Spinal cord (tissue), 9 donors: ENCODE measurements at regions not wholly inside any gene's neighbourhood (a gene's known extent, or its start where the extent isn't known, plus 50 kb on each side); places are given as distances from the start of the nearest gene placed in this dataset.

Source experiments
- DNase-seq, 6 donors: peaks; one replicate each; pipeline versions ENCODE4 v3.0.0 to v3.0.0-alpha.2; 2013 to 2015; ENCODE audit warnings: low spot score in 6 of 6, low read depth in 4 of 6
- H3K27ac ChIP-seq: one replicate; pipeline ENCODE4 v1.5.1; 2013; ENCODE audit warnings: low read depth, low read length, control low read depth
- H3K27me3 ChIP-seq: one replicate; pipeline ENCODE4 v1.6.1; 2013; ENCODE audit warnings: low read length; ENCODE audit not compliant: control insufficient read depth, insufficient read depth
- H3K36me3 ChIP-seq: one replicate; pipeline ENCODE4 v1.6.1; 2013; ENCODE audit warnings: low read length; ENCODE audit not compliant: control insufficient read depth, insufficient read depth
- H3K4me1 ChIP-seq: one replicate; pipeline ENCODE4 v1.6.1; 2013; ENCODE audit warnings: low read length; ENCODE audit not compliant: control insufficient read depth, insufficient read depth
- H3K4me3 ChIP-seq: one replicate; pipeline ENCODE4 v1.5.1; 2013; ENCODE audit warnings: low read depth, low read length, control low read depth
- H3K9me3 ChIP-seq: one replicate; pipeline ENCODE4 v1.6.1; 2013; ENCODE audit warnings: low read length; ENCODE audit not compliant: control insufficient read depth, insufficient read depth
- WGBS: methylation state at CpG from one replicate; pipeline ENCODE4 v1.1.5; 2013; ENCODE audit warnings: missing lambda C conversion rate; ENCODE audit not compliant: insufficient coverage; 5-methylcytosine and 5-hydroxymethylcytosine counted together
- donor health status: healthy.

DNA sequence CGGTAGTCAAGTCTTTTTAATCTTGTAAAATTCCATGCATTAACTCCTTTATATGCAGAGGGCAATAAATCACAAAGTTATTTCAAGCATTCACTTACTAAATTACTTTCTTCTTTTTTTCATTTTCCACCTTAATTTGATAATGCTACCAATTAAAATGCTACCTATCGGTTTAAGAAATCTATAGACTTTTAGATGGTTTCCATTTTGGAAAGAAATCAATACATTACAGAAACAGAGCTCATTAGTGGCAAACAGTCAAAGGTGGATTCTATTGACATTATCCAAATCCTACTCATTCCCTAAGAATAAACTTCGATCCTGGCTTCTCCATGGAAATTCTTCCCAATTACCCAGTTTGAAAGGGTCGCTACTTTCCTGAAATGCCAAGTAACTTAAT is 176.5 kb downstream of the MREG start:
- H3K4me1 ChIP-seq: no peaks in the 10 kb centered on the region
- no peak for DNase-seq
- WGBS: no CpG with 5 or more reads among the region's 4 CpGs
- no peak overlapping the region for H3K4me3 ChIP-seq
- H3K27me3 ChIP-seq: no peaks in the 10 kb centered on the region
- H3K27ac ChIP-seq: no peak overlapping the region
- H3K9me3 ChIP-seq: no peaks in the 10 kb centered on the region
- H3K36me3 ChIP-seq: no peaks in the 10 kb centered on the region

DNA sequence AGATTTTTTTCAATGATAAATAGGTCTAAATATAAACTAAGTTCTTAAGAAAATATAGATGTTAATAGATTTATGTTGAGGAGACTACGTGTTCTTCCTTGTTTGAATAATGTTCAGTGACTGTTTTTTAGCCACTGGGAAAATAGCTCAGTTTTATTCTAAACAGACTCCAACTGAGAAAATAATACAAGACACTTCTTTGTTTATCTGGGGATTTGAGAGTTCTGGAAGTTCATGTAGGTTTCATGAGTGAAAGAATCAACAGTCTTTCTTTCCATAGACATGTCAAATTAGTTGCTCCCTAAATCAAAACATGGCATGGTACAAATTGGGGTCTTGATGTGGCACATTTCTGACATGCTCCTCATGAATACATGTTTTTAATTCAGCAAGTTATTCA is 177.7 kb downstream of the MREG start:
- H3K36me3 ChIP-seq: no peaks in the 10 kb centered on the region
- no peaks in the 10 kb centered on the region for H3K27me3 ChIP-seq
- H3K4me3 ChIP-seq: no peak overlapping the region
- no peaks in the 10 kb centered on the region for H3K4me1 ChIP-seq
- H3K27ac ChIP-seq: peak overlapping the region; percentile 4
- DNase-seq: peak in 1 of 6 donors; percentile 54
- H3K9me3 ChIP-seq: no peaks in the 10 kb centered on the region
- WGBS: no CpG with 5 or more reads among the region's 1 CpG

DNA sequence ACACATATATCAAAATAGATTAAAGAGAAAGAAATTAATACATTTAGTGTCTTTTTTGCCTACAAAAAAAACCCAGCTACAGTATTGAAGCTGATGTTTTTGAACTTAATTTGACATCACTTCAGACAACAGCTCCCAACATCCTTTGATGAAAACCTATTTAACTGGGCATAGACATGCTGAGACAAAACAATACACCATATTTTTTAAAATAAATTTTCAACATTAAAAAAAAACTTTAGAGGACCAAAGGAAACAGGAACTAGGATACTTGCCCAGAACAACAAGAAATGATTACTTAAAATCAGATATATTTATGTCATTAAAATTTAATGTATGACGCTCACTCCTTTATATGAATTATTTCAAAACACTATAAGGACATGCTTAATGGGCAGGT is 178.1 kb downstream of the MREG start:
- H3K4me3 ChIP-seq: no peak overlapping the region
- no peaks in the 10 kb centered on the region for H3K4me1 ChIP-seq
- no peaks in the 10 kb centered on the region for H3K9me3 ChIP-seq
- no peak overlapping the region for H3K27ac ChIP-seq
- no peaks in the 10 kb centered on the region for H3K36me3 ChIP-seq
- no CpG with 5 or more reads among the region's 1 CpG for WGBS
- no peaks in the 10 kb centered on the region for H3K27me3 ChIP-seq
- no peak for DNase-seq

DNA sequence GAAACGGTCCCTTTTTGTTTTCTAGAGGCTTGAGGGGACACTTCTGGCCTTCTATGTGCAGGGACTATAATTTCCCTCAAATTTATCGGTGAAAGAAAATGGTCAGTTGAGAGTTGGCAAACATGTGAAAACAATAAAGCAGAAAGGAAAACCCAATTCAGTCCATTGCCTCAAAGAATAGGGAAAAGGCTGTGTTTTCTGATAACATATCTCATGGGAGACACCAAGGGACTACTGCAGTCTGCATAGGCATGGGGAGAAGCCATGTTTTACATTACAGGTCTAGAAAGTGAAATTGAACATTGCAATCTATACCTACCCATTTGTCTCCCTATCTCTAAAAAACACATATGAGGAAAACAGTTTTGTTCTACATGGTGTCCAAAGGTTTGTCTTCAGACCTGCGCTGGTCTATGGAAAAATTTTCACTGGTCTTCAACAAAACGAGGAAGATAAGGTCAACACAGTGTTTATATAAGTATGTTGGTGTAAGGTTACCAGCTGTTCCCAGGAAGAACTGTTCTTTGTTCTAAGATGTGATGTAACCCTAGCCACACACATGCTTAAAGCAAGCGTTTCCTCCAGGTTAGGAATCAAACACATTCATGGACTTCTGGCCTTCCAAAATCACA is 179.7 kb downstream of the MREG start:
- Histone ChIP-seq H3K36me3 (no peaks in the 10 kb centered on the region), H3K4me1 (no peaks in the 10 kb centered on the region), H3K9me3 (no peaks in the 10 kb centered on the region), H3K27me3 (no peaks in the 10 kb centered on the region), H3K27ac (peak overlapping the region; percentile 16), H3K4me3 (no peak overlapping the region)
- 90% methylated on average over 2 of the region's 5 CpGs for WGBS
- DNase-seq: no peak

DNA sequence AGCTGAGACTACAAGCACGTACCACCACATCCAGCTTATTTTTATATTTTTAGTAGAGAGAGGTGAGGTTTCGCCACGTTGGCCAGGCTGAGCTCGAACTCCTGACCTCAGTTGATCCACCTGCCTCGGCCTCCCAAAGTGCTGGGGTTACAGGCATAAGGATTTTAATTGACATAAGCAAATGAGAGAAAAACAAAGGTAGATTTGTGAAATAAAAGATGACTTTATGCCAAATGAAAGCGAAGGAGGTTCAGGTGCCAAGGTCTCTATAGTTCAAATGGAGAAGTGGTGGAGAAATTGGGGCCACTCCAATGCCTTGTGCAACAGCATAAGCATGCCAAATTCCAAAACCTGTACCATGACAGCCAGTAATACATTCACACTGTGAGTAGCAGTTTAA is 180.6 kb downstream of the MREG start:
- WGBS: 89% methylated on average over 3 of the region's 6 CpGs
- no peaks in the 10 kb centered on the region for H3K4me1 ChIP-seq

DNA sequence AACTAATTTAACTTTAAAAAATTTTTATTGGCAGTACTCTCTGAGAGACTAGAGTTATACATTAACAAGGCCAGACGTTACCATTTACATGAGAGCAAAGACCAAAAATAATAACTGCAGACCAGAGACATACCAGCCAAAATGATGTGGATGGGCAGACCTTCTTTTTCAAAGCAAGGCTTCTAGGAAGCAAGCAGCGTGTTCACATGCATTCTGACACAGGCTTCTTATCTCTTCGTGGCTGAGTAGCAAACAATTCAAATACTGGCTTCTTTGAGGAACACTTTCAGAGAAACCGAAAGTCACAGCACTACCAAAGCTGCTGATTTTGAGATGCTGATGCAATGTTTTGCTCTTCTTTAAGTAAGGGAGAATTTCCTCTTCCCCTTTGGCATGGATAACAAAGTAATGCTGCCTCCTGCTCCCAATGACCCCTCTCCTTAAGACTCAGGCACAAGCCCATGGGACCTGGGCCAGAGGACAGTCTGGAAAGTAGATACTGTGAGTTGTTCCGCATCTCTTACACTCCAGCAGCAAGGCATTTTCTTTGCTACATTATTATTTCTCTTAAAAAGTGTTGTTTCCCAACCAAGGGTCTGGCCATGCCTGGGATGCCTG is 181.9 kb downstream of the MREG start:
- no peaks in the 10 kb centered on the region for H3K4me1 ChIP-seq
- H3K4me3 ChIP-seq: no peak overlapping the region
- no peak for DNase-seq
- H3K27ac ChIP-seq: peak overlapping the region; percentile 57
- 80% methylated on average over 1 of the region's 5 CpGs for WGBS
- no peaks in the 10 kb centered on the region for H3K27me3 ChIP-seq
- H3K9me3 ChIP-seq: no peaks in the 10 kb centered on the region
- H3K36me3 ChIP-seq: no peaks in the 10 kb centered on the region

More for the DNA sequence above, 180.6 kb downstream of the MREG start:
- H3K36me3 ChIP-seq: no peaks in the 10 kb centered on the region
- no peaks in the 10 kb centered on the region for H3K9me3 ChIP-seq
- H3K27ac ChIP-seq: no peak overlapping the region
- no peak for DNase-seq
- no peak overlapping the region for H3K4me3 ChIP-seq
- no peaks in the 10 kb centered on the region for H3K27me3 ChIP-seq

DNA sequence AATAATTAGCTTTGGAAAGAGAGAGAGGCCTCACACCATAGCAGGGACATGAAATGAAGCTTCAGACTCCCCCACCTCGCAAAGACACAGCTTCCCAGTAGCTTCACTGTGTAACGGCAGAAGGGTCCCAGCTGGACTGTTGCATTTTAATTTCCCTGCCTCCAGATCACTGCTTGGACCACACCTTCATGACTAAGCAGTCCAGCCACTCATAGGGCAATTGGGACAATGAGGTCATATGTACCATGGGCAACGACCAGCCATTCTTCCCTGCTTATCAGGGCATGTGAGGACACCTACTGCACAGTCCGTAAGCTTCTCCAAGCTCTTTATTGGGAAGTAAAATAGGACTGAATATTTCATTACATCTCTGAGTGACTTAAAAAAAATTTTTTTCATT is 183.0 kb downstream of the MREG start:
- no peak overlapping the region for H3K4me3 ChIP-seq
- H3K27me3 ChIP-seq: no peaks in the 10 kb centered on the region
- DNase-seq: no peak
- WGBS: 80% methylated on average over 2 of the region's 4 CpGs
- H3K27ac ChIP-seq: no peak overlapping the region
- no peaks in the 10 kb centered on the region for H3K9me3 ChIP-seq
- no peaks in the 10 kb centered on the region for H3K36me3 ChIP-seq
- H3K4me1 ChIP-seq: no peaks in the 10 kb centered on the region

DNA sequence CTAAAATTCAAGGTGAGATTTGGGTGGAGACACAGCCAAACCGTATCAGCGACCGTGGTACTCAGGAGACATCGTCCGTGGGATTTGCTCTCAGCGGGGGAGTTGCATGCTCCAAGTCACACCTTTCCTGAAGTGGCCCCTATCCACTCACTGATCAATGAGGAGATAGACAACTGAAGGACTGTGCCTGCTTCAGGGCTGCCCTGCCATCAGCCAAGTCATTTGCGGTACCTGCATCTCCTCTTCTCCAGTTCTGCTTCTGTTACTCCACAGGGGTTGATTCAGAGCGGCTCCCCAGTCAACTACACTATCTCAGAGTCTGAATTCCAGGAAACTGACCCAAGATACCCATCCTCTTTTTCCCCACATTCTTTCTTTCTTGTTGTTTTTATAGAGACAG is 184.1 kb downstream of the MREG start:
- Histone ChIP-seq H3K27ac (no peak overlapping the region), H3K27me3 (no peaks in the 10 kb centered on the region), H3K4me3 (no peak overlapping the region), H3K36me3 (no peaks in the 10 kb centered on the region), H3K4me1 (no peaks in the 10 kb centered on the region), H3K9me3 (peaks cover 1% of the 10 kb centered on the region)
- no peak for DNase-seq
- WGBS: 92% methylated on average over 8 of the region's 8 CpGs

DNA sequence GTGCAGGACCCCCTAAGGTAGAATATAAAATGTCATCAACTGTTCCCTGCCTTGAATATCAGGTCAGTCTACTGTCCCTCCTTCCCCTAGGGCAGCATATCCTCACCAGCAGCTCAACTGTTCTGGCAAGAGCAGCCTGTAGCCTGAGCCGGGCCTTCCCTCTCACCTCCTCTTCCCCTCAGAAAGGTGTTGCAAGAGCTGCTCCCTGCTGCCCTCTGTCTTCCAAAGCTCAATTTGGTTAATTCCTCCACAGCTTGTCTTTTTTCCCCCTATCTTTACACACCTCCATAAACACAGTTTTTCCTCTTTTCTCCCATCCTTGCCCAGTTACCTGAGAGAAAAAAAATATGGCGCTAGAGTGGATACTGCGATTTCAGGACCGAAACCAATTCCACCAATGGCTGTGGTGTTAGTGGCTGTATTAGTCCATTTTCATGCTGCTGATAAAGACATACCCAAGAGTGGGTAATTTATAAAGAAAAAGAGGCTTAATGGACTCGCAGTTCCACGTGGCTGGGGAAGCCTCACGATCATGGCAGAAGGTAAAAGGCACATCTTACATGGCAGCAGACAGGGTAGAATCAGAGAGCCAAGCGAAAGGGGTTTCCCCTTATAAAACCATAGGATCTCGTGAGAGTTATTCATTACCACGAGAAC is 184.7 kb downstream of the MREG start:
- WGBS: 46% methylated on average over 4 of the region's 10 CpGs
- Histone ChIP-seq H3K36me3 (no peaks in the 10 kb centered on the region), H3K9me3 (peaks cover 1% of the 10 kb centered on the region), H3K27ac (no peak overlapping the region), H3K4me3 (no peak overlapping the region), H3K27me3 (no peaks in the 10 kb centered on the region), H3K4me1 (no peaks in the 10 kb centered on the region)
- DNase-seq: peak in 1 of 6 donors; percentile 22
